ENCODE measurements at regions not wholly inside any gene's neighbourhood (a gene's known extent, or its start where the extent isn't known, plus 50 kb on each side); places are given as distances from the start of the nearest gene placed in this dataset.
"Not testable (repeated sequence)": the region's sequence is repeated elsewhere in the genome, so short reads cannot be mapped to it uniquely, and the experiment has no call there.

GRCh38 chr7:73201264-73201663, 107.4 kb downstream of the NSUN5 start:
- H3K4me1 Mint-ChIP-seq (ENCODE audit: low read depth), result peaks cover 11% of the 10 kb centered on the region
- DNase-seq; H3K36me3 Mint-ChIP-seq (ENCODE audit: low read depth); H3K27ac Mint-ChIP-seq; H3K4me3 Mint-ChIP-seq; H3K27me3 Mint-ChIP-seq (ENCODE audit: insufficient read depth); H3K9me3 Mint-ChIP-seq: not testable (repeated sequence)

GRCh38 chr7:73200518-73201099, 108.0 kb downstream of the NSUN5 start:
- H3K36me3 Mint-ChIP-seq (ENCODE audit: low read depth); H3K9me3 Mint-ChIP-seq; H3K4me3 Mint-ChIP-seq; H3K27me3 Mint-ChIP-seq (ENCODE audit: insufficient read depth); H3K27ac Mint-ChIP-seq; DNase-seq: not testable (repeated sequence)
- peaks cover 11% of the 10 kb centered on the region for H3K4me1 Mint-ChIP-seq (ENCODE audit: low read depth)

GRCh38 chr7:73193991-73194390, 108.2 kb upstream of the SPDYE9 start:
- not testable (repeated sequence) for H3K4me3 Mint-ChIP-seq; H3K27me3 Mint-ChIP-seq (ENCODE audit: insufficient read depth); H3K36me3 Mint-ChIP-seq (ENCODE audit: low read depth); DNase-seq; H3K27ac Mint-ChIP-seq; H3K9me3 Mint-ChIP-seq; H3K4me1 Mint-ChIP-seq (ENCODE audit: low read depth)

- H3K4me3 Mint-ChIP-seq; DNase-seq; H3K4me1 Mint-ChIP-seq (ENCODE audit: low read depth); H3K36me3 Mint-ChIP-seq (ENCODE audit: low read depth); H3K27me3 Mint-ChIP-seq (ENCODE audit: insufficient read depth); H3K27ac Mint-ChIP-seq; H3K9me3 Mint-ChIP-seq: not testable (repeated sequence)
Measured at GRCh38 chr7:73190483-73191155, 104.8 kb upstream of the SPDYE9 start.

- not testable (repeated sequence) for H3K27ac Mint-ChIP-seq; H3K4me3 Mint-ChIP-seq; H3K36me3 Mint-ChIP-seq (ENCODE audit: low read depth)
Measured at GRCh38 chr7:73188287-73188686, 102.4 kb upstream of the SPDYE9 start.

GRCh38 chr7:73186589-73187309, 100.9 kb upstream of the SPDYE9 start:
- H3K27me3 Mint-ChIP-seq (ENCODE audit: insufficient read depth); H3K9me3 Mint-ChIP-seq; H3K4me3 Mint-ChIP-seq; H3K4me1 Mint-ChIP-seq (ENCODE audit: low read depth); DNase-seq; H3K36me3 Mint-ChIP-seq (ENCODE audit: low read depth); H3K27ac Mint-ChIP-seq: not testable (repeated sequence)

More at GRCh38 chr7:73188287-73188686, 102.4 kb upstream of the SPDYE9 start:
- DNase-seq; H3K27me3 Mint-ChIP-seq (ENCODE audit: insufficient read depth); H3K4me1 Mint-ChIP-seq (ENCODE audit: low read depth); H3K9me3 Mint-ChIP-seq: not testable (repeated sequence)

GRCh38 chr7:73176813-73177212, 91.0 kb upstream of the SPDYE9 start:
- not testable (repeated sequence) for H3K4me1 Mint-ChIP-seq (ENCODE audit: low read depth); H3K27ac Mint-ChIP-seq; H3K4me3 Mint-ChIP-seq; H3K9me3 Mint-ChIP-seq; DNase-seq; H3K36me3 Mint-ChIP-seq (ENCODE audit: low read depth); H3K27me3 Mint-ChIP-seq (ENCODE audit: insufficient read depth)

GRCh38 chr7:73175322-73175721, 89.5 kb upstream of the SPDYE9 start:
- DNase-seq; H3K4me3 Mint-ChIP-seq; H3K27me3 Mint-ChIP-seq (ENCODE audit: insufficient read depth); H3K4me1 Mint-ChIP-seq (ENCODE audit: low read depth); H3K27ac Mint-ChIP-seq; H3K36me3 Mint-ChIP-seq (ENCODE audit: low read depth); H3K9me3 Mint-ChIP-seq: not testable (repeated sequence)

- not testable (repeated sequence) for H3K9me3 Mint-ChIP-seq; H3K36me3 Mint-ChIP-seq (ENCODE audit: low read depth); H3K4me1 Mint-ChIP-seq (ENCODE audit: low read depth); DNase-seq; H3K27ac Mint-ChIP-seq; H3K27me3 Mint-ChIP-seq (ENCODE audit: insufficient read depth); H3K4me3 Mint-ChIP-seq
Measured at GRCh38 chr7:73170902-73171301, 85.1 kb upstream of the SPDYE9 start.

- H3K36me3 Mint-ChIP-seq (ENCODE audit: low read depth); DNase-seq; H3K27me3 Mint-ChIP-seq (ENCODE audit: insufficient read depth); H3K9me3 Mint-ChIP-seq; H3K27ac Mint-ChIP-seq; H3K4me1 Mint-ChIP-seq (ENCODE audit: low read depth); H3K4me3 Mint-ChIP-seq: not testable (repeated sequence)
Measured at GRCh38 chr7:73170415-73170814, 84.6 kb upstream of the SPDYE9 start.

GRCh38 chr7:73166152-73166551, 80.3 kb upstream of the SPDYE9 start:
- not testable (repeated sequence) for H3K27ac Mint-ChIP-seq; H3K4me3 Mint-ChIP-seq; H3K36me3 Mint-ChIP-seq (ENCODE audit: low read depth); H3K9me3 Mint-ChIP-seq; H3K4me1 Mint-ChIP-seq (ENCODE audit: low read depth); H3K27me3 Mint-ChIP-seq (ENCODE audit: insufficient read depth); DNase-seq

- not testable (repeated sequence) for H3K27me3 Mint-ChIP-seq (ENCODE audit: insufficient read depth); H3K4me3 Mint-ChIP-seq; H3K4me1 Mint-ChIP-seq (ENCODE audit: low read depth); H3K27ac Mint-ChIP-seq; DNase-seq; H3K36me3 Mint-ChIP-seq (ENCODE audit: low read depth); H3K9me3 Mint-ChIP-seq
Measured at GRCh38 chr7:73162680-73163079, 76.8 kb upstream of the SPDYE9 start.

GRCh38 chr7:73161727-73162126, 75.9 kb upstream of the SPDYE9 start:
- H3K4me3 Mint-ChIP-seq; DNase-seq; H3K9me3 Mint-ChIP-seq; H3K27me3 Mint-ChIP-seq (ENCODE audit: insufficient read depth); H3K27ac Mint-ChIP-seq; H3K36me3 Mint-ChIP-seq (ENCODE audit: low read depth); H3K4me1 Mint-ChIP-seq (ENCODE audit: low read depth): not testable (repeated sequence)

GRCh38 chr7:73157169-73157661, 71.4 kb upstream of the SPDYE9 start:
- H3K27me3 Mint-ChIP-seq (ENCODE audit: insufficient read depth); H3K9me3 Mint-ChIP-seq; H3K4me3 Mint-ChIP-seq; DNase-seq; H3K27ac Mint-ChIP-seq; H3K4me1 Mint-ChIP-seq (ENCODE audit: low read depth); H3K36me3 Mint-ChIP-seq (ENCODE audit: low read depth): not testable (repeated sequence)
